ENCODE measurements at regions not wholly inside any gene's neighbourhood (a gene's known extent, or its start where the extent isn't known, plus 50 kb on each side); places are given as distances from the start of the nearest gene placed in this dataset.

- no peak overlapping the region for H2BK120ac ChIP-seq (ENCODE audit: low read depth, low read length)
- H2AK5ac ChIP-seq (ENCODE audit: low read depth, low read length): no peak overlapping the region
- TF ChIP-seq, protein P1, sequence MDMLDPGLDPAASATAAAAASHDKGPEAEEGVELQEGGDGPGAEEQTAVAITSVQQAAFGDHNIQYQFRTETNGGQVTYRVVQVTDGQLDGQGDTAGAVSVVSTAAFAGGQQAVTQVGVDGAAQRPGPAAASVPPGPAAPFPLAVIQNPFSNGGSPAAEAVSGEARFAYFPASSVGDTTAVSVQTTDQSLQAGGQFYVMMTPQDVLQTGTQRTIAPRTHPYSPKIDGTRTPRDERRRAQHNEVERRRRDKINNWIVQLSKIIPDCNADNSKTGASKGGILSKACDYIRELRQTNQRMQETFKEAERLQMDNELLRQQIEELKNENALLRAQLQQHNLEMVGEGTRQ (IDR thresholded peaks at IDR 0.05; ENCODE audit: low read depth, low read length): no peak
- TF ChIP-seq CHD1 (IDR thresholded peaks at IDR 0.05; ENCODE audit: low read depth, low read length): no peak
- no peak for TF ChIP-seq MAZ (IDR thresholded peaks at IDR 0.05; ENCODE audit: borderline replicate concordance, low read depth, low read length)
- TF ChIP-seq SMC3 (IDR thresholded peaks at IDR 0.05; ENCODE audit: low read depth, low read length): no peak
- TF ChIP-seq RCOR1 (IDR thresholded peaks at IDR 0.05; ENCODE audit: insufficient replicate concordance, low read length): no peak
- no peak for TF ChIP-seq POLR2A (IDR thresholded peaks at IDR 0.05; ENCODE audit: low read depth, low read length)
- no peak for TF ChIP-seq RAD21 (IDR thresholded peaks at IDR 0.05; ENCODE audit: low read length)
- no peak for TF ChIP-seq CTCF (conservative IDR thresholded peaks at IDR 0.05; ENCODE audit: low read depth, low read length)
- no peak for TF ChIP-seq RFX5 (IDR thresholded peaks at IDR 0.05; ENCODE audit: low read depth, low read length)
- ChIA-PET CTCF (no interaction called here), POLR2A (ENCODE audit: unreplicated experiment) (no interaction called here)
- H2AK9ac ChIP-seq (replicated peaks; ENCODE audit: low read depth, low read length, poor library complexity): no peak overlapping the region
- H3K4me1 ChIP-seq (ENCODE audit: control insufficient read depth, insufficient read depth, low read length): no peaks in the 10 kb centered on the region
- WGBS, 2 experiments (ENCODE audit: extremely low coverage in 2 of 2, insufficient read length in 1 of 2): no CpG with 5 or more reads among the region's 3 CpGs
- no peak overlapping the region for H4K5ac ChIP-seq (ENCODE audit: low read depth, low read length)
- no peak overlapping the region for H3K14ac ChIP-seq (replicated peaks; ENCODE audit: low read depth, low read length)
- no peak overlapping the region for H3K27ac ChIP-seq (ENCODE audit: insufficient read depth, low read length)
- H3K9me1 ChIP-seq (ENCODE audit: insufficient read depth, low read length): no peaks in the 10 kb centered on the region
- no peak overlapping the region for H4K8ac ChIP-seq (ENCODE audit: low read depth in 2 of 2, low read length in 2 of 2)
- no peak overlapping the region for H4K91ac ChIP-seq (ENCODE audit: insufficient read depth, low read depth, low read length)
- H3K79me1 ChIP-seq (ENCODE audit: low read depth in 1 of 2, low read length in 2 of 2): no peaks in the 10 kb centered on the region
- no peak overlapping the region for H2BK5ac ChIP-seq (ENCODE audit: low read depth, low read length, poor library complexity, severe bottlenecking)
- H3K4me2 ChIP-seq (ENCODE audit: low read depth, low read length): no peak overlapping the region
- H2BK15ac ChIP-seq (ENCODE audit: low read depth, low read length): no peak overlapping the region
- H3K56ac ChIP-seq (ENCODE audit: extremely low read depth, insufficient read depth, low read length): no peak overlapping the region
- dilution Hi-C loops (cut with HindIII; ENCODE audit: low sequenced_read_pairs, unreplicated experiment): no loop called here
- no peak overlapping the region for H2AFZ ChIP-seq (replicated peaks; ENCODE audit: low read length, poor library complexity)
- H4K20me1 ChIP-seq (ENCODE audit: insufficient read depth, low read length): no peaks in the 10 kb centered on the region
- in situ Hi-C loops (cut with MboI; ENCODE audit: low sequenced_read_pairs): no loop called here
- no peak overlapping the region for H3K18ac ChIP-seq (ENCODE audit: low read depth, low read length)
- no peak overlapping the region for H3K4me3 ChIP-seq (ENCODE audit: insufficient read depth, low read depth, low read length)
- no peaks in the 10 kb centered on the region for H3K9me3 ChIP-seq (ENCODE audit: control insufficient read depth, insufficient read depth, low read length)
- no peak overlapping the region for H2BK20ac ChIP-seq (ENCODE audit: low read depth, low read length)
- H3K36me3 ChIP-seq (ENCODE audit: control insufficient read depth, insufficient read depth, low read length): no peaks in the 10 kb centered on the region
- H3K23ac ChIP-seq (ENCODE audit: low read depth, low read length): no peak overlapping the region
- H3K4ac ChIP-seq (ENCODE audit: low read depth, low read length): no peak overlapping the region
- peaks cover 4% of the 10 kb centered on the region for H3K27me3 ChIP-seq (ENCODE audit: control insufficient read depth, insufficient read depth, low read length)
- intact Hi-C loops (cut with micrococcal nuclease): no loop called here
- ATAC-seq (ENCODE audit: low read depth) (no peak), DNase-seq (no peak)
- no TSS peak for BruUV-seq (replicated peaks)
- H3K9ac ChIP-seq (ENCODE audit: low read depth, low read length): no peak overlapping the region
These were observed 116.8 kb upstream of the MEIS1 start for GRCh38 chr2:66318009-66318561.

Measured in IMR-90 (cell line).